GM12874 (cell line): ENCODE measurements at regions not wholly inside any gene's neighbourhood (a gene's known extent, or its start where the extent isn't known, plus 50 kb on each side); places are given as distances from the start of the nearest gene placed in this dataset.

Experiments
- TF ChIP-seq, protein P1 (sequence below): IDR thresholded peaks from 2 replicates; pipeline ENCODE4 v1.5.1; 2011; ENCODE audit warnings: low read depth, mild to moderate bottlenecking, control low read depth, low read length, moderate library complexity; ENCODE audit not compliant: insufficient read depth

DNA sequence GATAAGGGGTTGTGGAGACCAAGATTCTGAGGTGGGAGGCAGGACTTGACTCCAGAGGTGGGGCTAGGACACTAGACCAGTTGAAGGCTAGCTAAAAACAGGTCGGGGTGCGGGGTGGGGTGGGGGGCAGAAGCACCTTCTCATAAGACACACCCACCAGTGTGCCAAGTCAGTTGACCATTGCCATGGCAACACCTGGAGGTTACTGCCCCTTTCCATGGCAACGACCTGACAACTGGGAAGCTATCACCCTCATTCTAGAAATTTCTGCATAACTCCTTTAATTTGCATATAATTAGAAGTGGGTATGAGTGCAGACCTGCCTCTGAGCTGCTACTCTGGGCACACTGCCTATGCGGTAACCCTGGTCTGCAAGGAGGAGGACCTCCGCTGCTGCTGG is 53.9 kb upstream of the ALOX12 start:
- TF ChIP-seq, protein P1, sequence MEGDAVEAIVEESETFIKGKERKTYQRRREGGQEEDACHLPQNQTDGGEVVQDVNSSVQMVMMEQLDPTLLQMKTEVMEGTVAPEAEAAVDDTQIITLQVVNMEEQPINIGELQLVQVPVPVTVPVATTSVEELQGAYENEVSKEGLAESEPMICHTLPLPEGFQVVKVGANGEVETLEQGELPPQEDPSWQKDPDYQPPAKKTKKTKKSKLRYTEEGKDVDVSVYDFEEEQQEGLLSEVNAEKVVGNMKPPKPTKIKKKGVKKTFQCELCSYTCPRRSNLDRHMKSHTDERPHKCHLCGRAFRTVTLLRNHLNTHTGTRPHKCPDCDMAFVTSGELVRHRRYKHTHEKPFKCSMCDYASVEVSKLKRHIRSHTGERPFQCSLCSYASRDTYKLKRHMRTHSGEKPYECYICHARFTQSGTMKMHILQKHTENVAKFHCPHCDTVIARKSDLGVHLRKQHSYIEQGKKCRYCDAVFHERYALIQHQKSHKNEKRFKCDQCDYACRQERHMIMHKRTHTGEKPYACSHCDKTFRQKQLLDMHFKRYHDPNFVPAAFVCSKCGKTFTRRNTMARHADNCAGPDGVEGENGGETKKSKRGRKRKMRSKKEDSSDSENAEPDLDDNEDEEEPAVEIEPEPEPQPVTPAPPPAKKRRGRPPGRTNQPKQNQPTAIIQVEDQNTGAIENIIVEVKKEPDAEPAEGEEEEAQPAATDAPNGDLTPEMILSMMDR: no peak

DNA sequence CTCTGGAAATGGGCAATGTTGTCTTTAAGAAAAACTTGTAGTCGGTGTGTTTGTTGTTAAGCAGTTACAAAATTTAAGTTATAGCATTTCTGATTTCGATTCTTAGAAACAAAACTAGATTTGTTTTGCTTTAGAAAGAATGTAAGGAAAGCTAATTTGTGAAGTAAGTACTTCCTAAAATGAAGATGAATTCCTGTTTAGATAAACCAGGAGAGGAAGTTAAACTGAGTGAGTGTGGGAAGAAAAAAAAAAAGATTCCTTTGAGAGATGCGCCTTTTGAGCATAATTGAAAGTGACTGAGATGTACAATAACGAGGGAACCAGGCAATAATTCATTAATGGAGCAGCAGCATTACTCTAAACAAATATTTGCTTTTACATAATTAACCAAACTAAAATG is 52.4 kb upstream of the ALOX12 start:
- TF ChIP-seq, protein P1: no peak
